Testis (tissue), 2 donors: ENCODE measurements at regions not wholly inside any gene's neighbourhood (a gene's known extent, or its start where the extent isn't known, plus 50 kb on each side); places are given as distances from the start of the nearest gene placed in this dataset.
"Not testable (repeated sequence)": the region's sequence is repeated elsewhere in the genome, so short reads cannot be mapped to it uniquely, and the experiment has no call there.

Experiments
- POLR2A ChIP-seq: fragments of 450-650 bp; IDR thresholded peaks from one replicate; pipeline ENCODE4 v1.6.1; 2017; ENCODE audit warnings: antibody characterized with exemption, mild to moderate bottlenecking, moderate library complexity
- TF ChIP-seq, protein P1 (sequence below), 3 experiments: fragments of 450-650 bp in 2 of 3; fragments of 200-600 bp in 1 of 3; sonication (generic) in 1 of 3; IDR thresholded peaks; one replicate each; pipeline ENCODE4 v1.5.1; 2016 to 2019; ENCODE audit warnings: antibody characterized with exemption in 3 of 3, mild to moderate bottlenecking in 2 of 3, moderate library complexity in 1 of 3

DNA sequence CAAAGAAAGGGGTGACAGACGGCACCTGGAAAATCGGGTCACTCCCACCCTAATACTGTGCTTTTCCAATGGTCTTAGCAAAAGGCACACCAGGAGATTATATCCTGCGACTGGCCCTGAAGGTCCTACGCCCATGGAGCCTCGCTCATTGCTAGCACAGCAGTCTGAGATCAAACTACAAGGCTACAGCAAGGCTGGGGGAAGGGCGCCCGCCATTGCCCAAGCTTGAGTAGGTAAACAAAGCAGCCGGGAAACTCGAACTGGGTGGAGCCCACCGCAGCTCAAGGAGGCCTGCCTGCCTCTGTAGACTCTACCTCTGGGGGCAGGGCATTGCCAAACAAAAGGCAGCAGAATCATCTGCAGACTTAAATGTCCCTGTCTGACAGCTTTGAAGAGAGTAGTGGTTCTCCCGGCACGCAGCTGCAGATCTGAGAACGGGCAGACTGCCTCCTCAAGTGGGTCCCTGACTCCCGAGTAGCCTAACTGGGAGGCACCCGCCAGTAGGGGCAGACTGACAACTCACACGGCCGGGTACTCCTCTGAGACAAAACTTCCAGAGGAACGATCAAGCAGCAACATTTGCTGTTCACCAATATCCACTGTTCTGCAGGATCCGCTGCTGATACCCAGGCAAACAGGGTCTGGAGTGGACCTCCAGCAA is 406.0 kb downstream of the TFAP2B start:
- TF ChIP-seq, protein P1, sequence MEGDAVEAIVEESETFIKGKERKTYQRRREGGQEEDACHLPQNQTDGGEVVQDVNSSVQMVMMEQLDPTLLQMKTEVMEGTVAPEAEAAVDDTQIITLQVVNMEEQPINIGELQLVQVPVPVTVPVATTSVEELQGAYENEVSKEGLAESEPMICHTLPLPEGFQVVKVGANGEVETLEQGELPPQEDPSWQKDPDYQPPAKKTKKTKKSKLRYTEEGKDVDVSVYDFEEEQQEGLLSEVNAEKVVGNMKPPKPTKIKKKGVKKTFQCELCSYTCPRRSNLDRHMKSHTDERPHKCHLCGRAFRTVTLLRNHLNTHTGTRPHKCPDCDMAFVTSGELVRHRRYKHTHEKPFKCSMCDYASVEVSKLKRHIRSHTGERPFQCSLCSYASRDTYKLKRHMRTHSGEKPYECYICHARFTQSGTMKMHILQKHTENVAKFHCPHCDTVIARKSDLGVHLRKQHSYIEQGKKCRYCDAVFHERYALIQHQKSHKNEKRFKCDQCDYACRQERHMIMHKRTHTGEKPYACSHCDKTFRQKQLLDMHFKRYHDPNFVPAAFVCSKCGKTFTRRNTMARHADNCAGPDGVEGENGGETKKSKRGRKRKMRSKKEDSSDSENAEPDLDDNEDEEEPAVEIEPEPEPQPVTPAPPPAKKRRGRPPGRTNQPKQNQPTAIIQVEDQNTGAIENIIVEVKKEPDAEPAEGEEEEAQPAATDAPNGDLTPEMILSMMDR (IDR thresholded peaks at IDR 0.05), result not testable (repeated sequence)
- TF ChIP-seq POLR2A, result not testable (repeated sequence)
